ENCODE measurements at regions not wholly inside any gene's neighbourhood (a gene's known extent, or its start where the extent isn't known, plus 50 kb on each side); places are given as distances from the start of the nearest gene placed in this dataset.
"Not testable (repeated sequence)": the region's sequence is repeated elsewhere in the genome, so short reads cannot be mapped to it uniquely, and the experiment has no call there.

GRCh38 chr16:60458255-60458654 is 1578.0 kb downstream of the CDH8 start:
- POLR2A ChIA-PET = no interaction called here
- Mint-ChIP-seq H3K4me3 (no peak overlapping the region), H3K4me1 (no peaks in the 10 kb centered on the region)

GRCh38 chr16:60452646-60453045 is 1583.6 kb downstream of the CDH8 start:
- Mint-ChIP-seq H3K27me3 (no peaks in the 10 kb centered on the region), H3K9me3 (peaks cover 6 to 27% (median 16%) of the 10 kb centered on the region in 9 donors), H3K36me3 (no peaks in the 10 kb centered on the region), H3K4me1 (no peaks in the 10 kb centered on the region), H3K4me3 (no peak overlapping the region), H3K27ac (no peak overlapping the region)
- ATAC-seq = no peak
- POLR2A ChIA-PET = no interaction called here
- DNase-seq = no peak

More at GRCh38 chr16:60458255-60458654, 1578.0 kb downstream of the CDH8 start:
- no peak for ATAC-seq
- Mint-ChIP-seq H3K27ac (no peak overlapping the region), H3K36me3 (no peaks in the 10 kb centered on the region), H3K27me3 (no peaks in the 10 kb centered on the region), H3K9me3 (peaks cover 3 to 21% (median 12%) of the 10 kb centered on the region in 9 donors)
- no peak for DNase-seq

- ATAC-seq (no peak), DNase-seq (no peak)
- Mint-ChIP-seq H3K36me3 (no peaks in the 10 kb centered on the region), H3K4me3 (no peak overlapping the region), H3K27me3 (no peaks in the 10 kb centered on the region), H3K9me3 (peaks cover 0 to 15% (median 8%) of the 10 kb centered on the region in 9 donors), H3K4me1 (no peaks in the 10 kb centered on the region), H3K27ac (no peak overlapping the region)
- POLR2A ChIA-PET = no interaction called here
Observed at GRCh38 chr16:60438894-60439293, 1597.3 kb downstream of the CDH8 start.

GRCh38 chr16:60432472-60432871 is 1603.8 kb downstream of the CDH8 start:
- no peak for ATAC-seq

GRCh38 chr16:60419859-60420258 is 1616.4 kb downstream of the CDH8 start:
- Mint-ChIP-seq H3K36me3 (peaks cover 0 to 4% (median 0%) of the 10 kb centered on the region in 3 donors), H3K27me3 (no peaks in the 10 kb centered on the region), H3K27ac (no peak overlapping the region), H3K4me3 (no peak overlapping the region), H3K9me3 (peaks cover 0 to 29% (median 11%) of the 10 kb centered on the region in 9 donors), H3K4me1 (no peaks in the 10 kb centered on the region)
- POLR2A ChIA-PET = no interaction called here
- ATAC-seq (no peak), DNase-seq (no peak)

More at GRCh38 chr16:60432472-60432871, 1603.8 kb downstream of the CDH8 start:
- POLR2A ChIA-PET = interaction anchor here (0.6 kb wide), 1 partner anchor 13 kb away, joined by 6 read pairs; no protein-coding TSS in a partner anchor
- H3K27ac Mint-ChIP-seq = no peak overlapping the region
- no peaks in the 10 kb centered on the region for H3K27me3 Mint-ChIP-seq
- H3K9me3 Mint-ChIP-seq = peaks cover 2 to 29% (median 15%) of the 10 kb centered on the region in 9 donors
- H3K4me3 Mint-ChIP-seq = no peak overlapping the region
- H3K4me1 Mint-ChIP-seq = no peaks in the 10 kb centered on the region
- H3K36me3 Mint-ChIP-seq = no peaks in the 10 kb centered on the region
- DNase-seq = no peak

- Mint-ChIP-seq H3K36me3 (no peaks in the 10 kb centered on the region), H3K27me3 (no peaks in the 10 kb centered on the region), H3K4me1 (no peaks in the 10 kb centered on the region), H3K4me3 (no peak overlapping the region), H3K27ac (no peak overlapping the region), H3K9me3 (peaks cover under 1 to 26% (median 7%) of the 10 kb centered on the region in 9 donors)
- POLR2A ChIA-PET = no interaction called here
- ATAC-seq (no peak), DNase-seq (no peak)
Observed at GRCh38 chr16:60414613-60415012, 1621.6 kb downstream of the CDH8 start.

GRCh38 chr16:60413969-60414368 is 1622.3 kb downstream of the CDH8 start:
- H3K27me3 Mint-ChIP-seq = no peaks in the 10 kb centered on the region
- no peak for DNase-seq
- no peak for ATAC-seq
- H3K9me3 Mint-ChIP-seq = peaks cover 0 to 28% (median 7%) of the 10 kb centered on the region in 9 donors
- no peaks in the 10 kb centered on the region for H3K36me3 Mint-ChIP-seq
- POLR2A ChIA-PET = no interaction called here
- no peaks in the 10 kb centered on the region for H3K4me1 Mint-ChIP-seq
- H3K27ac Mint-ChIP-seq = no peak overlapping the region
- no peak overlapping the region for H3K4me3 Mint-ChIP-seq

GRCh38 chr16:60407606-60408005 is 1628.6 kb downstream of the CDH8 start:
- Mint-ChIP-seq H3K4me1 (no peaks in the 10 kb centered on the region), H3K9me3 (peaks cover 0 to 21% (median 8%) of the 10 kb centered on the region in 9 donors), H3K27ac (no peak overlapping the region), H3K4me3 (no peak overlapping the region), H3K36me3 (peaks cover 0 to 6% (median 0%) of the 10 kb centered on the region in 3 donors), H3K27me3 (no peaks in the 10 kb centered on the region)
- DNase-seq = no peak
- POLR2A ChIA-PET = no interaction called here
- no peak for ATAC-seq

GRCh38 chr16:60407034-60407433 is 1629.2 kb downstream of the CDH8 start:
- DNase-seq (no peak), ATAC-seq (no peak)
- H3K36me3 Mint-ChIP-seq = peaks cover 0 to 6% (median 0%) of the 10 kb centered on the region in 3 donors
- peaks cover 0 to 21% (median 8%) of the 10 kb centered on the region in 9 donors for H3K9me3 Mint-ChIP-seq
- H3K27me3 Mint-ChIP-seq = no peaks in the 10 kb centered on the region
- H3K27ac Mint-ChIP-seq = no peak overlapping the region
- POLR2A ChIA-PET = no interaction called here
- H3K4me1 Mint-ChIP-seq = no peaks in the 10 kb centered on the region
- no peak overlapping the region for H3K4me3 Mint-ChIP-seq

GRCh38 chr16:60405286-60405685 is 1631.0 kb downstream of the CDH8 start:
- H3K4me3 Mint-ChIP-seq = no peak overlapping the region
- no peak for ATAC-seq
- POLR2A ChIA-PET = no interaction called here

GRCh38 chr16:60404401-60404800 is 1631.8 kb downstream of the CDH8 start:
- ATAC-seq (no peak), DNase-seq (no peak)
- H3K4me1 Mint-ChIP-seq = no peaks in the 10 kb centered on the region
- POLR2A ChIA-PET = no interaction called here
- no peak overlapping the region for H3K4me3 Mint-ChIP-seq
- peaks cover 0 to 6% (median 0%) of the 10 kb centered on the region in 3 donors for H3K36me3 Mint-ChIP-seq
- no peaks in the 10 kb centered on the region for H3K27me3 Mint-ChIP-seq
- no peak overlapping the region for H3K27ac Mint-ChIP-seq
- H3K9me3 Mint-ChIP-seq = peaks cover 0 to 38% (median 12%) of the 10 kb centered on the region in 9 donors

More at GRCh38 chr16:60405286-60405685, 1631.0 kb downstream of the CDH8 start:
- no peaks in the 10 kb centered on the region for H3K27me3 Mint-ChIP-seq
- no peak overlapping the region for H3K27ac Mint-ChIP-seq
- no peak for DNase-seq
- H3K36me3 Mint-ChIP-seq = peaks cover 0 to 6% (median 0%) of the 10 kb centered on the region in 3 donors
- H3K4me1 Mint-ChIP-seq = no peaks in the 10 kb centered on the region
- peaks cover 0 to 29% (median 8%) of the 10 kb centered on the region in 9 donors for H3K9me3 Mint-ChIP-seq

- not testable (repeated sequence) for H3K36me3 Mint-ChIP-seq
Observed at GRCh38 chr16:60402941-60403340, 1633.3 kb downstream of the CDH8 start.

GRCh38 chr16:60392380-60392779 is 1643.9 kb downstream of the CDH8 start:
- no peak overlapping the region for H3K27ac Mint-ChIP-seq
- DNase-seq (no peak), ATAC-seq (no peak)
- H3K9me3 Mint-ChIP-seq = peaks cover 0 to 23% (median 12%) of the 10 kb centered on the region in 9 donors
- H3K27me3 Mint-ChIP-seq = no peaks in the 10 kb centered on the region
- no peaks in the 10 kb centered on the region for H3K4me1 Mint-ChIP-seq
- POLR2A ChIA-PET = no interaction called here
- no peaks in the 10 kb centered on the region for H3K36me3 Mint-ChIP-seq
- H3K4me3 Mint-ChIP-seq = no peak overlapping the region

More at GRCh38 chr16:60402941-60403340, 1633.3 kb downstream of the CDH8 start:
- H3K27ac Mint-ChIP-seq, H3K27me3 Mint-ChIP-seq, ATAC-seq, DNase-seq, POLR2A ChIA-PET, H3K4me1 Mint-ChIP-seq, H3K4me3 Mint-ChIP-seq: not testable (repeated sequence)
- H3K9me3 Mint-ChIP-seq = peaks cover 0 to 43% (median 12%) of the 10 kb centered on the region in 9 donors

GRCh38 chr16:60371591-60371990 is 1637.5 kb upstream of the GOT2 start:
- no peaks in the 10 kb centered on the region for H3K27me3 Mint-ChIP-seq
- DNase-seq = no peak
- H3K27ac Mint-ChIP-seq = no peak overlapping the region
- H3K4me3 Mint-ChIP-seq = no peak overlapping the region
- ATAC-seq = no peak
- POLR2A ChIA-PET = no interaction called here
- H3K4me1 Mint-ChIP-seq = no peaks in the 10 kb centered on the region
- no peaks in the 10 kb centered on the region for H3K36me3 Mint-ChIP-seq
- peaks cover 0 to 40% (median 10%) of the 10 kb centered on the region in 9 donors for H3K9me3 Mint-ChIP-seq

All from naive thymus-derived CD8-positive, alpha-beta T cell (primary cell).